H9 (cell line): ENCODE measurements at regions not wholly inside any gene's neighbourhood (a gene's known extent, or its start where the extent isn't known, plus 50 kb on each side); places are given as distances from the start of the nearest gene placed in this dataset.

ENCODE experiments used
- DNase-seq: peaks from one replicate; pipeline ENCODE4 v3.0.0-alpha.2; 2017
- H2AFZ ChIP-seq: one replicate; pipeline ENCODE4 v1.6.1; 2013; ENCODE audit warnings: mild to moderate bottlenecking, low read length, control low read depth, moderate library complexity
- H2AK5ac ChIP-seq: 2 replicates; pipeline ENCODE4 v1.6.1; 2013; ENCODE audit warnings: low read length, control low read depth, mixed read lengths; ENCODE audit not compliant: insufficient read length
- H2BK120ac ChIP-seq: one replicate; pipeline ENCODE4 v1.6.1; 2013; ENCODE audit warnings: low read depth, mild to moderate bottlenecking, low read length, control low read depth, inconsistent platforms; ENCODE audit not compliant: poor library complexity, severe bottlenecking
- H2BK12ac ChIP-seq: 2 replicates; pipeline ENCODE4 v1.6.1; 2013; ENCODE audit warnings: low read length, control low read depth, mixed read lengths, low read depth; ENCODE audit not compliant: insufficient read length
- H2BK15ac ChIP-seq: 2 replicates; pipeline ENCODE4 v1.6.1; 2013; ENCODE audit warnings: low read depth, low read length, control low read depth
- H2BK20ac ChIP-seq: one replicate; pipeline ENCODE4 v1.6.1; 2013; ENCODE audit warnings: low read depth, mild to moderate bottlenecking, low read length, control low read depth, inconsistent platforms; ENCODE audit not compliant: poor library complexity, severe bottlenecking
- H2BK5ac ChIP-seq: 2 replicates; pipeline ENCODE4 v1.6.1; 2013; ENCODE audit warnings: low read length, control low read depth, mixed read lengths; ENCODE audit not compliant: insufficient read length
- H3K14ac ChIP-seq: 2 replicates; pipeline ENCODE4 v1.6.1; 2013; ENCODE audit warnings: low read length, control low read depth; ENCODE audit not compliant: insufficient read depth
- H3K18ac ChIP-seq: 2 replicates; pipeline ENCODE4 v1.6.1; 2013; ENCODE audit warnings: low read depth, mild to moderate bottlenecking, mixed read lengths, low read length, control low read depth; ENCODE audit not compliant: insufficient read length
- H3K23ac ChIP-seq: 2 replicates; pipeline ENCODE4 v1.6.1; 2013; ENCODE audit warnings: low read length, control low read depth, mixed read lengths, low read depth; ENCODE audit not compliant: insufficient read length
- H3K23me2 ChIP-seq: 2 replicates; pipeline ENCODE4 v1.6.1; 2013; ENCODE audit warnings: low read depth, mild to moderate bottlenecking, mixed read lengths, low read length, control low read depth; ENCODE audit not compliant: insufficient read length, poor library complexity, severe bottlenecking
- H3K27ac ChIP-seq: 2 replicates; pipeline ENCODE4 v1.5.1; 2013; ENCODE audit warnings: low read length, control low read depth, mixed read lengths, low read depth; ENCODE audit not compliant: insufficient read length
- H3K27me3 ChIP-seq: 2 replicates; pipeline ENCODE4 v1.6.1; 2013; ENCODE audit warnings: low read length, control low read depth, inconsistent platforms; ENCODE audit not compliant: insufficient read depth
- H3K4ac ChIP-seq: 2 replicates; pipeline ENCODE4 v1.6.1; 2013; ENCODE audit warnings: low read depth, mild to moderate bottlenecking, control low read depth, inconsistent platforms, low read length, moderate library complexity
- H3K4me1 ChIP-seq: 2 replicates; pipeline ENCODE4 v1.6.1; 2013; ENCODE audit warnings: low read length, control low read depth, inconsistent platforms; ENCODE audit not compliant: insufficient read depth
- H3K4me2 ChIP-seq: 2 replicates; pipeline ENCODE4 v1.6.1; 2013; ENCODE audit warnings: low read length, control low read depth, mixed read lengths; ENCODE audit not compliant: insufficient read length, insufficient read depth
- H3K56ac ChIP-seq: 2 replicates; pipeline ENCODE4 v1.6.1; 2013; ENCODE audit warnings: low read depth, mild to moderate bottlenecking, mixed read lengths, low read length, control low read depth; ENCODE audit not compliant: insufficient read length
- H3K79me1 ChIP-seq: 2 replicates; pipeline ENCODE4 v1.6.1; 2013; ENCODE audit warnings: low read depth, mild to moderate bottlenecking, moderate library complexity, low read length, control low read depth, inconsistent platforms; ENCODE audit not compliant: insufficient read depth, poor library complexity, severe bottlenecking
- H3K79me2 ChIP-seq: 2 replicates; pipeline ENCODE4 v1.6.1; 2013; ENCODE audit warnings: low read length, control low read depth, inconsistent platforms; ENCODE audit not compliant: insufficient read depth
- H3K9ac ChIP-seq: 2 replicates; pipeline ENCODE4 v1.6.1; 2013; ENCODE audit warnings: low read length, control low read depth, mixed read lengths; ENCODE audit not compliant: insufficient read length; ENCODE audit errors: extremely low read depth
- H3K9me3 ChIP-seq: one replicate; pipeline ENCODE4 v1.6.1; 2013; ENCODE audit warnings: low read depth, low read length, inconsistent platforms; ENCODE audit not compliant: control insufficient read depth
- H3T11ph ChIP-seq: one replicate; pipeline ENCODE4 v1.6.1; 2013; ENCODE audit warnings: mild to moderate bottlenecking, low read length, control low read depth, inconsistent platforms
- H4K20me1 ChIP-seq: one replicate; pipeline ENCODE4 v1.6.1; 2013; ENCODE audit not compliant: control insufficient read depth, insufficient read length, insufficient read depth
- H4K5ac ChIP-seq: 2 replicates; pipeline ENCODE4 v1.6.1; 2013; ENCODE audit warnings: low read depth, mild to moderate bottlenecking, mixed read lengths, low read length, control low read depth; ENCODE audit not compliant: insufficient read length
- H4K8ac ChIP-seq: replicated peaks from 2 replicates; pipeline ENCODE4 v1.6.1; 2013; ENCODE audit warnings: low read length, control low read depth, mixed read lengths, low read depth; ENCODE audit not compliant: insufficient read length
- H4K91ac ChIP-seq: 2 replicates; pipeline ENCODE4 v1.6.1; 2013; ENCODE audit warnings: low read depth, mild to moderate bottlenecking, moderate library complexity, mixed read lengths, low read length, control low read depth; ENCODE audit not compliant: insufficient read length
- H3K27ac Mint-ChIP-seq, 3 experiments: 2 replicates in 2 of 3; 3 replicates in 1 of 3; pipeline ENCODE4 v1.8.0; 2020 to 2021; ENCODE audit warnings: mixed read lengths in 3 of 3, mild to moderate bottlenecking in 1 of 3, moderate library complexity in 1 of 3
- H3K27me3 Mint-ChIP-seq: 2 replicates; pipeline ENCODE4 v1.8.0; 2021; ENCODE audit warnings: low read depth, mild to moderate bottlenecking, moderate library complexity, mixed read lengths
- H3K36me3 Mint-ChIP-seq, 3 experiments: 2 replicates in 2 of 3; 3 replicates in 1 of 3; pipeline ENCODE4 v1.8.0; 2020 to 2021; ENCODE audit warnings: low read depth in 3 of 3, mixed read lengths in 3 of 3; ENCODE audit not compliant: insufficient read depth in 1 of 3
- H3K4me1 Mint-ChIP-seq, 2 experiments: 2 replicates each; pipeline ENCODE4 v1.8.0; 2020; ENCODE audit warnings: mixed read lengths in 2 of 2
- H3K4me3 Mint-ChIP-seq, 2 experiments: 2 replicates in 1 of 2; 3 replicates in 1 of 2; pipeline ENCODE4 v1.8.0; 2020 to 2021; ENCODE audit warnings: mild to moderate bottlenecking in 2 of 2, mixed read lengths in 2 of 2, moderate library complexity in 1 of 2
- H3K9me3 Mint-ChIP-seq, 2 experiments: 2 replicates in 1 of 2; 3 replicates in 1 of 2; pipeline ENCODE4 v1.8.0; 2020; ENCODE audit warnings: mild to moderate bottlenecking in 2 of 2, mixed read lengths in 2 of 2, moderate library complexity in 1 of 2
- CTCF ChIP-seq: fragments of 200-600 bp; sonication (generic); conservative IDR thresholded peaks from 3 replicates; pipeline ENCODE4 v1.8.0; 2021; ENCODE audit warnings: antibody characterized with exemption, mild to moderate bottlenecking
- WGBS: extraction: QIAGEN DNeasy Blood & Tissue Kit; methylation state at CpG from one replicate; pipeline ENCODE4 v1.1.7; 2013; ENCODE audit warnings: missing lambda C conversion rate, low lambda C conversion rate, mixed read lengths; ENCODE audit not compliant: insufficient read length; ENCODE audit errors: extremely low coverage; 5-methylcytosine and 5-hydroxymethylcytosine counted together

GRCh38 chr5:125422342-125422741, 675.9 kb upstream of the ZNF608 start:
- no CpG with 5 or more reads among the region's 5 CpGs for WGBS
- Histone ChIP-seq H4K5ac (no peak overlapping the region), H2BK120ac (no peak overlapping the region), H3K79me1 (no peaks in the 10 kb centered on the region), H4K20me1 (no peaks in the 10 kb centered on the region), H3T11ph (no peak overlapping the region), H2AK5ac (no peak overlapping the region), H3K56ac (no peak overlapping the region), H3K4ac (no peak overlapping the region), H2BK12ac (no peak overlapping the region), H3K4me2 (no peak overlapping the region), H2BK5ac (no peak overlapping the region), H3K18ac (no peak overlapping the region), H4K8ac (no peak overlapping the region), H3K14ac (no peak overlapping the region), H3K23ac (no peak overlapping the region), H3K9ac (no peak overlapping the region), H3K4me1 (no peaks in the 10 kb centered on the region), H2AFZ (no peak overlapping the region), H3K23me2 (no peaks in the 10 kb centered on the region), H3K79me2 (no peaks in the 10 kb centered on the region), H3K27ac (no peak overlapping the region), H2BK15ac (no peak overlapping the region), H4K91ac (no peak overlapping the region), H3K27me3 (no peaks in the 10 kb centered on the region), H3K9me3 (no peaks in the 10 kb centered on the region), H2BK20ac (no peak overlapping the region)
- H3K27ac Mint-ChIP-seq: no peak overlapping the region
- H3K4me1 Mint-ChIP-seq: peaks cover 17 to 19% of the 10 kb centered on the region in 2 experiments
- DNase-seq: no peak
- H3K9me3 Mint-ChIP-seq: peaks cover 0 to 2% of the 10 kb centered on the region in 2 experiments; a peak in 1 of 5 replicates
- TF ChIP-seq CTCF: no peak
- no peaks in the 10 kb centered on the region for H3K27me3 Mint-ChIP-seq
- H3K36me3 Mint-ChIP-seq: no peaks in the 10 kb centered on the region; a peak in 1 of 7 replicates
- no peak overlapping the region for H3K4me3 Mint-ChIP-seq
